ENCODE measurements at regions not wholly inside any gene's neighbourhood (a gene's known extent, or its start where the extent isn't known, plus 50 kb on each side); places are given as distances from the start of the nearest gene placed in this dataset.

GRCh38 chr2:14713248-14713647 is 80.7 kb downstream of the LRATD1 start:
- Histone ChIP-seq H3K27ac (ENCODE audit: insufficient read depth in 1 of 2, low read depth in 1 of 2, low read length in 2 of 2, poor library complexity in 1 of 2, severe bottlenecking in 2 of 2) (no peak overlapping the region), H3K4me1 (ENCODE audit: control extremely low read depth in 1 of 4, control insufficient read depth in 4 of 4, insufficient read depth in 4 of 4, low read length in 3 of 4) (no peaks in the 10 kb centered on the region), H3K36me3 (ENCODE audit: control insufficient read depth in 4 of 4, insufficient read depth in 4 of 4, low read length in 3 of 4) (no peaks in the 10 kb centered on the region), H3K27me3 (replicated peaks in 2 of 5; ENCODE audit: control insufficient read depth in 4 of 5, insufficient read depth in 5 of 5, low read length in 4 of 5) (no peaks in the 10 kb centered on the region), H3K9me3 (ENCODE audit: control extremely low read depth in 1 of 5, control insufficient read depth in 4 of 5, insufficient read depth in 2 of 5, low read depth in 1 of 5, low read length in 4 of 5) (no peaks in the 10 kb centered on the region), H3K4me3 (ENCODE audit: control insufficient read depth in 1 of 7, extremely low read depth in 1 of 7, insufficient read depth in 4 of 7, low read depth in 2 of 7, low read length in 6 of 7) (no peak overlapping the region)
- no peak for DNase-seq
- CTCF ChIA-PET = no interaction called here
- WGBS (ENCODE audit: insufficient coverage) = 65% methylated on average over 2 of the region's 5 CpGs
- POLR2A ChIA-PET = no interaction called here

GRCh38 chr2:14715600-14715999 is 83.1 kb downstream of the LRATD1 start:
- H3K9me3 ChIP-seq (ENCODE audit: control extremely low read depth in 1 of 5, control insufficient read depth in 4 of 5, insufficient read depth in 2 of 5, low read depth in 1 of 5, low read length in 4 of 5) = no peaks in the 10 kb centered on the region
- ChIA-PET CTCF (no interaction called here), POLR2A (no interaction called here)
- H3K27ac ChIP-seq (ENCODE audit: insufficient read depth in 1 of 2, low read depth in 1 of 2, low read length in 2 of 2, poor library complexity in 1 of 2, severe bottlenecking in 2 of 2) = no peak overlapping the region
- H3K4me3 ChIP-seq (ENCODE audit: control insufficient read depth in 1 of 7, extremely low read depth in 1 of 7, insufficient read depth in 4 of 7, low read depth in 2 of 7, low read length in 6 of 7) = no peak overlapping the region
- no CpG with 5 or more reads among the region's 1 CpG for WGBS (ENCODE audit: insufficient coverage)
- H3K4me1 ChIP-seq (ENCODE audit: control extremely low read depth in 1 of 4, control insufficient read depth in 4 of 4, insufficient read depth in 4 of 4, low read length in 3 of 4) = no peaks in the 10 kb centered on the region
- no peaks in the 10 kb centered on the region for H3K36me3 ChIP-seq (ENCODE audit: control insufficient read depth in 4 of 4, insufficient read depth in 4 of 4, low read length in 3 of 4)
- H3K27me3 ChIP-seq (replicated peaks in 2 of 5; ENCODE audit: control insufficient read depth in 4 of 5, insufficient read depth in 5 of 5, low read length in 4 of 5) = no peaks in the 10 kb centered on the region
- no peak for DNase-seq

GRCh38 chr2:14716319-14716718 is 83.8 kb downstream of the LRATD1 start:
- H3K27me3 ChIP-seq (replicated peaks in 2 of 5; ENCODE audit: control insufficient read depth in 4 of 5, insufficient read depth in 5 of 5, low read length in 4 of 5) = no peaks in the 10 kb centered on the region
- H3K4me1 ChIP-seq (ENCODE audit: control extremely low read depth in 1 of 4, control insufficient read depth in 4 of 4, insufficient read depth in 4 of 4, low read length in 3 of 4) = no peaks in the 10 kb centered on the region
- ChIA-PET POLR2A (no interaction called here), CTCF (no interaction called here)
- WGBS (ENCODE audit: insufficient coverage) = 0% methylated on average over 1 of the region's 1 CpG
- no peak overlapping the region for H3K27ac ChIP-seq (ENCODE audit: insufficient read depth in 1 of 2, low read depth in 1 of 2, low read length in 2 of 2, poor library complexity in 1 of 2, severe bottlenecking in 2 of 2)
- no peak overlapping the region for H3K4me3 ChIP-seq (ENCODE audit: control insufficient read depth in 1 of 7, extremely low read depth in 1 of 7, insufficient read depth in 4 of 7, low read depth in 2 of 7, low read length in 6 of 7)
- H3K36me3 ChIP-seq (ENCODE audit: control insufficient read depth in 4 of 4, insufficient read depth in 4 of 4, low read length in 3 of 4) = no peaks in the 10 kb centered on the region
- peak in 1 of 3 donors; percentile 21 for DNase-seq
- H3K9me3 ChIP-seq (ENCODE audit: control extremely low read depth in 1 of 5, control insufficient read depth in 4 of 5, insufficient read depth in 2 of 5, low read depth in 1 of 5, low read length in 4 of 5) = no peaks in the 10 kb centered on the region

- no peaks in the 10 kb centered on the region for H3K27me3 ChIP-seq (replicated peaks in 2 of 5; ENCODE audit: control insufficient read depth in 4 of 5, insufficient read depth in 5 of 5, low read length in 4 of 5)
- ChIA-PET POLR2A (no interaction called here), CTCF (interaction anchor here (1.3 kb wide), 1 partner anchor 9 kb away, joined by 3 read pairs; no protein-coding TSS in a partner anchor)
- H3K4me3 ChIP-seq (ENCODE audit: control insufficient read depth in 1 of 7, extremely low read depth in 1 of 7, insufficient read depth in 4 of 7, low read depth in 2 of 7, low read length in 6 of 7) = no peak overlapping the region
- no peaks in the 10 kb centered on the region for H3K4me1 ChIP-seq (ENCODE audit: control extremely low read depth in 1 of 4, control insufficient read depth in 4 of 4, insufficient read depth in 4 of 4, low read length in 3 of 4)
- no peaks in the 10 kb centered on the region for H3K36me3 ChIP-seq (ENCODE audit: control insufficient read depth in 4 of 4, insufficient read depth in 4 of 4, low read length in 3 of 4)
- no peak for DNase-seq
- no peak overlapping the region for H3K27ac ChIP-seq (ENCODE audit: insufficient read depth in 1 of 2, low read depth in 1 of 2, low read length in 2 of 2, poor library complexity in 1 of 2, severe bottlenecking in 2 of 2)
- no peaks in the 10 kb centered on the region for H3K9me3 ChIP-seq (ENCODE audit: control extremely low read depth in 1 of 5, control insufficient read depth in 4 of 5, insufficient read depth in 2 of 5, low read depth in 1 of 5, low read length in 4 of 5)
- 92% methylated on average over 3 of the region's 3 CpGs for WGBS (ENCODE audit: insufficient coverage)
These were observed 84.6 kb downstream of the LRATD1 start for GRCh38 chr2:14717131-14717530.

DNA sequence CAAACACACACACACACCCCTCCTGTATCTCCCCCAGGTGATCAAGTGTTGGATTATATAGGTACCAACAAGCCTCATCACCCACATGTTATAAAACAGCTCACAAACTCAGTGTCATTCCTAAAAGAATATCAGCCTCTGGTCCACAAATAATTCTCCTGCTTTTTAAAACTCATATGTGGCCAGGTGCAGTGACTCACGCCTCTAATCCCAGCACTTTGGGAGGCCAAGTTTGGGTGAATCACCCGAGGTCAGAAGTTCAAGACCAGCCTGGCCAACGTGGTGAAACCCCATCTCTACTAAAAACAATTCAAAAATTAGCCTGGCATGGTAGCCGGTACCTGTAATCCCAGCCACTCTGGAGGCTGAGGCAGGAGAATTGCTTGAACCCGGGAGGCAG is 87.8 kb downstream of the LRATD1 start:
- no peak overlapping the region for H3K4me3 ChIP-seq (ENCODE audit: control insufficient read depth in 1 of 7, extremely low read depth in 1 of 7, insufficient read depth in 4 of 7, low read depth in 2 of 7, low read length in 6 of 7)
- H3K4me1 ChIP-seq (ENCODE audit: control extremely low read depth in 1 of 4, control insufficient read depth in 4 of 4, insufficient read depth in 4 of 4, low read length in 3 of 4) = no peaks in the 10 kb centered on the region
- H3K36me3 ChIP-seq (ENCODE audit: control insufficient read depth in 4 of 4, insufficient read depth in 4 of 4, low read length in 3 of 4) = no peaks in the 10 kb centered on the region
- no peaks in the 10 kb centered on the region for H3K27me3 ChIP-seq (replicated peaks in 2 of 5; ENCODE audit: control insufficient read depth in 4 of 5, insufficient read depth in 5 of 5, low read length in 4 of 5)
- no peak for DNase-seq
- 84% methylated on average over 4 of the region's 5 CpGs for WGBS (ENCODE audit: insufficient coverage)
- ChIA-PET CTCF (no interaction called here), POLR2A (no interaction called here)
- H3K27ac ChIP-seq (ENCODE audit: insufficient read depth in 1 of 2, low read depth in 1 of 2, low read length in 2 of 2, poor library complexity in 1 of 2, severe bottlenecking in 2 of 2) = no peak overlapping the region
- H3K9me3 ChIP-seq (ENCODE audit: control extremely low read depth in 1 of 5, control insufficient read depth in 4 of 5, insufficient read depth in 2 of 5, low read depth in 1 of 5, low read length in 4 of 5) = no peaks in the 10 kb centered on the region

DNA sequence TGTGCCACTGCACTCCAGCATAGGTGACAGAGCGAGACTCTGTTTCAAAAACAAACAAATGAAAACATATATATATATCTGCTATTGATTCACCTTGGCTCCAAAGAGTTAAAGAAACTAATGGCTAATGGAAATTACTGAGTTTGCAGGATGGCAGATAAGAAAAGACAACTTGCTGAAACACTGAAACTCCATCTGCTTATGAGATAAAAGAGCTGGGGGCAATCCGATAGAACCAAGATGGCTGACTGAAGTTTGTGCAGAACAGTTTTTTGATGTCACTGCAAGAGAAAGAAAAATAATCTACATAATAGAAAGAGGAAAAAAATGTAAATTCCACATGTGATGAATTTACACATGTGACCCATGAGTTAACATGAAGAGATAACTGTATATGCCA is 88.2 kb downstream of the LRATD1 start:
- DNase-seq = peak in 1 of 3 donors; percentile 21
- Histone ChIP-seq H3K27me3 (replicated peaks in 2 of 5; ENCODE audit: control insufficient read depth in 4 of 5, insufficient read depth in 5 of 5, low read length in 4 of 5) (no peaks in the 10 kb centered on the region), H3K36me3 (ENCODE audit: control insufficient read depth in 4 of 4, insufficient read depth in 4 of 4, low read length in 3 of 4) (no peaks in the 10 kb centered on the region), H3K9me3 (ENCODE audit: control extremely low read depth in 1 of 5, control insufficient read depth in 4 of 5, insufficient read depth in 2 of 5, low read depth in 1 of 5, low read length in 4 of 5) (no peaks in the 10 kb centered on the region), H3K4me3 (ENCODE audit: control insufficient read depth in 1 of 7, extremely low read depth in 1 of 7, insufficient read depth in 4 of 7, low read depth in 2 of 7, low read length in 6 of 7) (no peak overlapping the region), H3K4me1 (ENCODE audit: control extremely low read depth in 1 of 4, control insufficient read depth in 4 of 4, insufficient read depth in 4 of 4, low read length in 3 of 4) (no peaks in the 10 kb centered on the region), H3K27ac (ENCODE audit: insufficient read depth in 1 of 2, low read depth in 1 of 2, low read length in 2 of 2, poor library complexity in 1 of 2, severe bottlenecking in 2 of 2) (no peak overlapping the region)
- WGBS (ENCODE audit: insufficient coverage) = no CpG with 5 or more reads among the region's 2 CpGs
- CTCF ChIA-PET = no interaction called here
- POLR2A ChIA-PET = no interaction called here

DNA sequence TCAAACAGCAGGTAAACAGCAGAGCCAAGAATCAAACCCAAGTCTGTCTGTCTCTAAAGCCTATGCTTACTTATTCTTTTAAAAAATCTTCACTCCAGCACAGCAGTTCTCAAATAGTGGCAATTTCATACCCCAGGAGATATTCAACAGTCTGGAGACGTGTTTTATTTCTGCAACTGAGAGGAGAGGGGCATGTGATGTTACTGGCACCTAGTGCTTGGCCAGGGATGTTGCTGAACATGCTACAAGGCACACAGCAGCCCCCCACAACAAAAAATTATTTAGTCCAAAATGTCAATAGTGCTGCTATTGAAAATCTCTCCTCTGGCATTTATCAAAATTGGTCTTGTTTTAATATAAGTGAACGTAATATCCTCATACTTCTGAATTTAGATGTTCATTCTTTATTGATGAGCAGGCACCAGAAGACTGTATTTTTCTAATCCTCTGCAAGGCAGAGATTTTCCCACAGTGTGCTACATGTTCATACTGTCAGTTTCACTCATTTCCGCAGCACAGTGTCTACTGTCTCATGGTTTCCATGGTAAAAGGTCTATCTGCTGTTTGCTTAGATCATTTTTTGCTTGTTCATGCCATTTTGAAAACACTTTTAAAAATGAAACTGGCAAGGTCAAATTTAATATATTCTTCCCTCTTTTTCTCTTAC is 90.5 kb downstream of the LRATD1 start:
- 77% methylated on average over 1 of the region's 3 CpGs for WGBS (ENCODE audit: insufficient coverage)
- no peaks in the 10 kb centered on the region for H3K9me3 ChIP-seq (ENCODE audit: control extremely low read depth in 1 of 5, control insufficient read depth in 4 of 5, insufficient read depth in 2 of 5, low read depth in 1 of 5, low read length in 4 of 5)
- POLR2A ChIA-PET = no interaction called here

More for the DNA sequence above, 90.5 kb downstream of the LRATD1 start:
- Histone ChIP-seq H3K36me3 (ENCODE audit: control insufficient read depth in 4 of 4, insufficient read depth in 4 of 4, low read length in 3 of 4) (no peaks in the 10 kb centered on the region), H3K4me1 (ENCODE audit: control extremely low read depth in 1 of 4, control insufficient read depth in 4 of 4, insufficient read depth in 4 of 4, low read length in 3 of 4) (no peaks in the 10 kb centered on the region), H3K4me3 (ENCODE audit: control insufficient read depth in 1 of 7, extremely low read depth in 1 of 7, insufficient read depth in 4 of 7, low read depth in 2 of 7, low read length in 6 of 7) (no peak overlapping the region), H3K27ac (ENCODE audit: insufficient read depth in 1 of 2, low read depth in 1 of 2, low read length in 2 of 2, poor library complexity in 1 of 2, severe bottlenecking in 2 of 2) (no peak overlapping the region), H3K27me3 (replicated peaks in 2 of 5; ENCODE audit: control insufficient read depth in 4 of 5, insufficient read depth in 5 of 5, low read length in 4 of 5) (no peaks in the 10 kb centered on the region)
- no peak for DNase-seq
- CTCF ChIA-PET = no interaction called here
